Inflammatory macrophage treated with lipopolysaccharide for 1 hour (primary cell): ENCODE measurements at regions not wholly inside any gene's neighbourhood (a gene's known extent, or its start where the extent isn't known, plus 50 kb on each side); places are given as distances from the start of the nearest gene placed in this dataset.
"Not testable (repeated sequence)": the region's sequence is repeated elsewhere in the genome, so short reads cannot be mapped to it uniquely, and the experiment has no call there.

ENCODE experiments used
- DNase-seq, 2 donors: peaks; one replicate each; pipeline ENCODE4 v3.0.0-alpha.2; 2020 to 2022

DNA sequence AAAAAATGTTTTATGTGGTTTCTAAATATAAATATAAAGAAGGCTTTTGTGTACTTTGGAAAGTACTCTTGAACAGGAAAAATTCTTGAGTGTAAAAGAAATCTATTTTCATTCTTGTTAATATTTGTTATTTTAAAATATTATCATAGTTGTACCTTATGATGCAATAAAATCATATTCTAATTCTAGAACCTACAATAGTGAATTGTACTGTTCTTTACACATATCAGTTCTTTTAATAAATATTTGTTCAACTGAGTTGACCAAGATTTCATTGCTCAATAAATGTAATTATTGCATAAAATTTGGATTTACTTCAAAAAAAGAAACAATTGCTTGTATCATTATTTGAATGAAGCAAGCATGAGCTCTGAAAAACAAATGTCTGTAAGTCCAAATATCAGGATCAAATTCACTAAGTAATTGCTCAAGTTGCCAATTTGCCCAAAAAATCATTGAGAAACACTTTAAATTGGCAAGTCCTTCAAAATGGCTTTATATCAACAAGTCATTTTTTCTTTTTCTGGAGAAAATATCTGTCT, 191.6 kb upstream of the SLC16A7 start:
- peak in 1 of 2 donors; percentile 16 for DNase-seq

- DNase-seq, result peak; percentile 27 to 82
These were observed 192.4 kb upstream of the SLC16A7 start for GRCh38 chr12:59403259-59403932.

GRCh38 chr12:59401862-59402261, 194.0 kb upstream of the SLC16A7 start:
- no peak for DNase-seq

DNA sequence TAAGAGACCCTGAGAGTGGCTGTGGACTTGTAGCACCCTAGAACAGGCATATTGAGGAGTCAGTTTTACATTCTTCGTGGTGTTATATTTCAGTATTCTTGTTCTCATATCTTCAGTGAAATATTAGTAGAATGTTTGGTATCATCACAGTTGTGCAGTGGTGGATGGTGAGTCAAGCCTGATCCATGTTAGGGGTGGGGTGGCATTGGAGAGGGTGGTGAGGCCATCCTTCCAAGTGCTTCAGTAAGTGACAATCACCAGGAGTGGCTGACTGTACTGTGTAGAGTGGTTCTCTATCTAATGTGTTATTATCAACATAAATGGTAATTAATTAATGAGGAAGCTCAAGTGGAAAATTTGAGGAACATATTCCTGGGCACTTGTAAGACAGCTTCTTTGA, 197.7 kb upstream of the SLC16A7 start:
- no peak for DNase-seq

DNA sequence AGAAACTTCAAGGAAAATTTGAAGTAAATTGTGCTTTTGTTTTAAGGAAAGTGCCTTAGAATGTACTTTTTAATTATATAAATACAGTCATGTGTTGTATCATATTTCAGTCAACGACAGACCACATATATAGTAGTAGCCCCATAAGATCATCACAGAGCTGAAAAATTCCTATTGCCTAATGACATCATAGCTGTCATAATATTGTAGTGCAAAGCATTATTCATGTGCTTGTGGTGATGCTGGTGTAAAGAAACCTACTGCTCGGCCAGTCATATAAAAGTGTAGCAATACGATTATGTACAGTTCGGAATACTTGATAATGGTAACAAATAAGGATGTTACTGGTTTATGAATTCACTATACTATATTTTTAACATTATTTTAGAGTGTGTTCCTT, 198.9 kb upstream of the SLC16A7 start:
- no peak for DNase-seq

- DNase-seq, result no peak
These were observed 199.3 kb upstream of the SLC16A7 start for GRCh38 chr12:59396519-59396918.

DNA sequence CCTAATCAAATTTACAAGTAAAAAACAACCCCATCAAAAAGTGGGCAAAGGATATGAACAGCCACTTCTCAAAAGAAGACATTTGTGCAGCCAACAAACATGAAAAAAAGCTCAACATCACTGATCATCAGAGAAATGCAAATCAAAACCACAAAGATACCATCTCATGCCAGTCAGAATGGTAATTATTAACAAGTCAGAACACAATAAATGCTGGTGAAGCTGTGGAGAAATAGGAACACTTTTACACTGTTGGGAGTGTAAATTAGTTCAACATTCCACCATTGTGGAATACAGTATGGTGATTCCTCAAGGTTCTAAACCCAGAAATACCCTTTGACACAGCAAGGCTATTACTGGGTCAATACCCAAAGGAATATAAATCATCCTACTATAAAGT, 200.5 kb upstream of the SLC16A7 start:
- not testable (repeated sequence) for DNase-seq

GRCh38 chr12:59393506-59393905, 202.3 kb upstream of the SLC16A7 start:
- no peak for DNase-seq

DNA sequence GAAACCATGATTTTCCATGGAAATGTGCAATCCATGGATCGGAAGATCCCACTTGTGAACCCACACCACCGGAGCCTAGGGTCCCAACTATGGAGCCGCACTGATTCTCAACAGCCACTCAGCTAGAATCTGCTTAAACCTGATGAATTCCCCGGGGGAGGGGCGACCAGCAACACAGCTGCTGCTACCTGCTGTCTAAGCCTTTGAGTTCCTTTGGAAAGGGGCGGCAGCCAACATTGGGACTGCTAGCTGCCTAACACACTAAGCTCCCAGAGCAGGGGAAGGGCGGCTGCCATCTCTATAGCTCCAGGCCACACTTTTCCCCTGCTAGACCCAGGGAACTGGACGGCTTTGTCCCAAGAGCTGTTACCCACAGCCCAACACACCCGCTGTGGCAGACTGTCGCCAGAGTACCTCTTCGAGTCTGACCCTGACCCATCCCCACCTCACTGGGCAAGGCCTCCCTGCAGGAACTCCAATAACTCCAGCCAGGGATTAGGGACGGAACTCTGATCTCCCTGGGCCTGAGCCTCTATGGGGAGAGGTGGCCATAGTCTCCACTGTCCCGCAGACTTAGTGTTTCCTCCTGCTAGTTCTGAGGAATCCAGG, 205.8 kb upstream of the SLC16A7 start:
- DNase-seq, result no peak

DNA sequence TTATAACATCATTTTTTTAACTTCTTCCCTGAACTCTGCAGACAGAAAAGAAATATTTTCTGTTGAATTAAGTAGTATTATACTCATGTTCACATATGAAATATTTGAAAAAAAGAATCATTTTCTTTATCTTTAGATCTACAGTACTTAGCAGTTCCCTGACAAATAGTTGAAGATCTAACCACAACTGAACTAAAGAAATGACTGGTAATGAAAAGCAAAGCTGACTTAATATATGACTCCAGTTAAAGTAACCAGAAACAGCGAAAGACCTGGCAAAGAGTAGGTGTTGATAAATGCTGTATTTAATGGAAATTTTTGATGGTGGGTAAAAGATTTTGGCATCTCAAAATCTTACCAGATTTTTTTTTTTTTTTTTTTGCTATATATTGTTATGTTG, 207.1 kb upstream of the SLC16A7 start:
- no peak for DNase-seq

GRCh38 chr12:59388176-59388575, 207.7 kb upstream of the SLC16A7 start:
- no peak for DNase-seq

DNA sequence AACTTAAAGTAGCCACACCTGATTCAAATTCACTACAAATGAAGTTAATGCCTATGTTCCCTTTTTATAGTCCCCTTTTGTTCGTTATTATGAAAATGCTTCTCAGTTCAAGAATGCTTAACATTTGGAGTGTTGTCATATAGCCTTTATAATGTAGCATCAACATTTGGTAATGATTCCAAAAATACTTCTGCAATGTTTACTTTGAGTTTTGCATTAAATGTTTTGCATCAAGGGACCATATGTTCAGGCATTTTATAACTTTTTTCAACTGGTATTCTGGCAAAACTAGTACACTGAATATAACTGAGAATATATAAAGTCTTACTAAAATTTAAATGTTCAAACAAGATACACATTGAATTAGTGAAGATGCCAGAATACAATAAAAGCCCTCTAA, 209.6 kb upstream of the SLC16A7 start:
- DNase-seq, result no peak

- peak; percentile 57 to 67 for DNase-seq
These were observed 212.6 kb upstream of the SLC16A7 start for GRCh38 chr12:59383079-59383822.

GRCh38 chr12:59382282-59383078, 213.3 kb upstream of the SLC16A7 start:
- DNase-seq, result no peak

DNA sequence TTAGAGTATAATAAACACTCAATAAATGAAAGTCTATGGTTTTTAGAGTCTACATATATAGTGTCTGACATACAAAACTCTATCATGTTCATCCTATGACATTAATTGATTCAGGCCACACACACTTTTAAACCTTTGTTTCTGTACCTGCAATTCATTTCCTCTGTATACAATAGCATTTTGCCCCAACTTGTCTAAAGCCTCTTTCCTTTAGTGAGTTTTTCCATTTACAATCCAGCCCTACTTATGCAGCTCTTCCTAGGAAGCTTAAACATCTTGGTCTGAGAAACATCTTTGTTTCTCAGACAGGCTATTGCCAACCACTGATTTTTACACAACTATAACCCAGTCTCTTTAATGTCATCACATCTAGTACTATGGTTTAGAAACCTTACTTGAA, 214.7 kb upstream of the SLC16A7 start:
- no peak for DNase-seq

DNA sequence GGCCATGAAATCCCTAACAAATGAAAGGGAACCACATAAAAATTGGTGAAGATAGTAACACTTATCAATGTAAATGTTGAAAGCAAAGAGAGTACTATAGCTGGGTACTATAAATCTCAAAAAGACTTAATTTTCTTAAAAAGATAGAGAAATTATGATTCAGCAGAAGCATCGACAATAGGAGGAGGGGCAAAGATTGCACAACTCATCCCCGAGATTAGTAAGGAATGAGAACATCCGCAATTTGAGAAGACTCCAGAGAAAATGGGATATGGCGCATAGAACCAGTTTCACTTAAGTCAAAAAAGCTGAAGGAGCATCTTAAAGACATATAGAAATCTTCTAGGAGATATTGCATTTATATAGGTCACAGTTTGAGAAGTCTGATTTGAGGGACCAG, 220.2 kb upstream of the SLC16A7 start:
- DNase-seq, result no peak

DNA sequence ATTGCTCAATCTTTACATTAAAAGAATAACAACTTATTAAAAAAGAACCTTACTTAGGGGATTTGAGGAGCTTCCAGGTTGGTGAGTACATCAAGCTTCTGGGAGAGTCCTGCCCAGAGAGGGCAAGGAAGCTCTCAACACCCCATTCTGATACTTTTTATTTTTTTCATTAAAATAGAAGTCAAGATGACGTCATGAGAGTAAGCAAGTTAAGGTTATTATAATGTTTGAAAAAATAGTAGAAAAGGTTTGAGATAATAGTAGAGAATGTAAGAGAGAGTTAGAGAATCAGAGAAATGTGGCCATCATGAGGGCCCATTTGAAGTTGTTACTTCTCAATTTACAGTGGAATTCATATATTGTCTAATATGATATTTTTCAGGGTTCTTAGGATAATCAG, 221.0 kb upstream of the SLC16A7 start:
- DNase-seq, result no peak

DNA sequence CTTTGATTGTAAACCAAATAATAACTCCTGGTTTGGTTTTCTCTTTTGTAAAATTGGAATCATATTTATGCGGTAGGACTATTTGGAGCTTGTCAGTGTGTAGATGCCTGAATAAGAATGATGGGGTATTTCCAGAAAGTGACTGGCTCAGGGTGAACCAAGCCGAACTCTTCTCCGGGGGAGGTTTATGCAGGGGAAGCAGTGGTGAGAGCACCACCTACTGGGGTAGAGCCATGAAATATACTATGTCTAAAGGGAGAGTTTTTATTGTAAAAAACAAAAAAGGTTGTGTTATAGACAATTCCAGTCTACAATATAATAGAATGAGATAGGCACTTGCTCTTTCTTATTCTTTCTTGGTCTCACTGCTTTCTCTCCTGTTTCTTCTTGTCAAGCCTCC, 222.9 kb upstream of the SLC16A7 start:
- no peak for DNase-seq

- no peak for DNase-seq
These were observed 224.9 kb upstream of the SLC16A7 start for GRCh38 chr12:59370933-59371332.

DNA sequence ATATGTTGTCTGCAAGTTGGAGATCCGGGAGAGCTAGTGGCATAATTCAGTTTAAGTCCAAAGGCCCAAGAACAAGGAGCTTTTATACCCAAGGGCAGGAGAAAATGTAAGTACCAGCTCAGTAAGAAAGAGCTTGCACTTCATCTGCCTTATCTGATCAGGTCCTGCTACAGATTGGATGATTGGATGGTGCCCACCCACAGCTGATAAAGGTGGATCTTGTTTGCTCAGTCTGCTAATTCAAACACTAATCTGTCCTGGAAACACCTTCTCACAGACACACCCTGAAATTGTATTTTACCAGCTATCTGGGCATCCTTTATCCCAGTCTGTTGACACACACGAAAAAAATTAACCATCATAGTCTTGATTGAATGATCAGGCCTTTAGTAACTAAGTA, 230.7 kb upstream of the SLC16A7 start:
- DNase-seq, result no peak

DNA sequence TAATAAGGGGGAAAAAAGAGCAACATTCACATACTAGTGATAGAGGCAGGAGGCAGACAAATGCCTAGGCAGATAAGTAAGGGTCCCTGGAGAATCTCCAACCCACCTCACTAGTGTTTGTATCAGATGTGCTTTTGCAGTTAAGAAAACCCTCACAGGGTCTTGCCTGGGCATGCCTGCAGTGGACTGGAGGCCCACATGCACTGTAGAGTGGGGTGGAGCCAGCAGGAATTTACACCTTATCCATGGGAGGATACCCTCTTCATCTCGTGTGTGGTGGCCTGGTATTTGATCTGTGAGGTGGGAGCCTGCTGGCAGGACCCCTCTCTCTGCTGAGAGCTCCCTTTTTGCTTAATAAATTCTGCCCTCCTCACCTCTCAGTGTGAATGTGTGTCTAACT, 238.0 kb upstream of the SLC16A7 start:
- DNase-seq, result no peak

- not testable (repeated sequence) for DNase-seq
These were observed 249.6 kb upstream of the SLC16A7 start for GRCh38 chr12:59346248-59346647.

- no peak for DNase-seq
These were observed 250.4 kb upstream of the SLC16A7 start for GRCh38 chr12:59345406-59345805.
